Heart left ventricle (tissue), 13 donors: ENCODE measurements at regions not wholly inside any gene's neighbourhood (a gene's known extent, or its start where the extent isn't known, plus 50 kb on each side); places are given as distances from the start of the nearest gene placed in this dataset.

ENCODE experiments used
- CTCF ChIP-seq, 12 donors: fragments of 200-600 bp; sonication (generic) in 4 of 12; IDR thresholded peaks; one replicate each; pipeline versions ENCODE4 v1.5.0 to v1.8.0; 2018 to 2022; ENCODE audit warnings: antibody characterized with exemption in 12 of 12, mild to moderate bottlenecking in 5 of 12
- POLR2A ChIP-seq, 2 donors: fragments of 450-650 bp; IDR thresholded peaks; one replicate each; pipeline ENCODE4 v1.6.1; 2017; ENCODE audit warnings: antibody characterized with exemption in 2 of 2, mild to moderate bottlenecking in 2 of 2, moderate library complexity in 2 of 2
- donor health status: ischemic (EF 13 %, LVEDD 7.1; RV severe dilation, severe dysfunction).
- donor health status: DM: no; HTN: yes; CAD: no.
- donor health status: DM: no; HTN: no; CAD: no.
- donor health status: ischemic (EF 25% LVEDD 6.9; RV normal size, moderate dysfunction).
- donor health status: ischemic (EF 25% LVEDD 5.7; RV mildly dilated, moderate dysfunction).
- donor health status: ischemic (EF 35%, LVEDD 5.7; RV mildly dilated, moderate dysfunction).
- donor health status: nonischemic (EF 11% LVEDD 7.7; RV severe dilation, severe dysfunction).
- donor health status: DM: yes; HTN: yes; CAD: no.
- donor health status: PGD.
- donor health status: ischemic (EF 29% LVEDD 5.4; RV normal size, mild dysfunction).
- donor health status: nonischemic (EF 23%, LVEDD 6.1; RV moderate dilation, normal function).

GRCh38 chr2:176565641-176566323, 296.5 kb downstream of the MTX2 start:
- TF ChIP-seq POLR2A (IDR thresholded peaks at IDR 0.05) = no peak
- TF ChIP-seq CTCF (IDR thresholded peaks at IDR 0.05) = no peak
